ENCODE measurements at regions not wholly inside any gene's neighbourhood (a gene's known extent, or its start where the extent isn't known, plus 50 kb on each side); places are given as distances from the start of the nearest gene placed in this dataset.

DNA sequence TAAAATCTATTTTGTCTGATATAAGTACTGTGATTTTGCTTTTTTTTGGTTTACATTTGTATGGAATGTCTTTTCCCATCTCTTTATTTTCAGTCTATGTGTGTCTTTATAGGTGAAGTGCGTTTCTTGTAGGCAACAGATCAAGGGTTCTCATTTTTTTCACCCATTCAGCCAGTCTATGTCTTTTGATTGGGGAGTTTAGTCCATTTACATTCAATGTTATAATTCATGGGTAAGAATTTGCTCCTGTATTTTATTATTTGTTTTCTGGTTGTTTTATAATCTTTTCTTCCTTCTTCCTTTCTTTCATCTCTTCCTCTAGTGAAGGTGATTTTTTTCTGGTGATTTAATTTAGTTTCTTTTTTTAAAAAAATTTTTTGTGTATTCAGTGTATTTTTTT lies 104.8 kb upstream of the TMEM229A start:
- peaks cover 4% of the 10 kb centered on the region; the same call in 2 of the 3 replicates for H3K36me3 Mint-ChIP-seq (ENCODE audit: low read depth)
- no peak overlapping the region for H3K4me3 Mint-ChIP-seq
- no peak for TF ChIP-seq NANOG (IDR thresholded peaks at IDR 0.05; ENCODE audit: borderline replicate concordance)
- TF ChIP-seq JUNB (IDR thresholded peaks at IDR 0.05; ENCODE audit: unreplicated experiment) = no peak
- no peak for TF ChIP-seq ZNF114 (CRISPR knock-in tag; IDR thresholded peaks at IDR 0.05)
- TF ChIP-seq, protein P1, sequence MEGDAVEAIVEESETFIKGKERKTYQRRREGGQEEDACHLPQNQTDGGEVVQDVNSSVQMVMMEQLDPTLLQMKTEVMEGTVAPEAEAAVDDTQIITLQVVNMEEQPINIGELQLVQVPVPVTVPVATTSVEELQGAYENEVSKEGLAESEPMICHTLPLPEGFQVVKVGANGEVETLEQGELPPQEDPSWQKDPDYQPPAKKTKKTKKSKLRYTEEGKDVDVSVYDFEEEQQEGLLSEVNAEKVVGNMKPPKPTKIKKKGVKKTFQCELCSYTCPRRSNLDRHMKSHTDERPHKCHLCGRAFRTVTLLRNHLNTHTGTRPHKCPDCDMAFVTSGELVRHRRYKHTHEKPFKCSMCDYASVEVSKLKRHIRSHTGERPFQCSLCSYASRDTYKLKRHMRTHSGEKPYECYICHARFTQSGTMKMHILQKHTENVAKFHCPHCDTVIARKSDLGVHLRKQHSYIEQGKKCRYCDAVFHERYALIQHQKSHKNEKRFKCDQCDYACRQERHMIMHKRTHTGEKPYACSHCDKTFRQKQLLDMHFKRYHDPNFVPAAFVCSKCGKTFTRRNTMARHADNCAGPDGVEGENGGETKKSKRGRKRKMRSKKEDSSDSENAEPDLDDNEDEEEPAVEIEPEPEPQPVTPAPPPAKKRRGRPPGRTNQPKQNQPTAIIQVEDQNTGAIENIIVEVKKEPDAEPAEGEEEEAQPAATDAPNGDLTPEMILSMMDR (conservative IDR thresholded peaks at IDR 0.05; ENCODE audit: low read depth in 2 of 2) = no peak
- TF ChIP-seq POLR2AphosphoS5 (IDR thresholded peaks at IDR 0.05; ENCODE audit: low read depth) = no peak
- TF ChIP-seq, protein P2, sequence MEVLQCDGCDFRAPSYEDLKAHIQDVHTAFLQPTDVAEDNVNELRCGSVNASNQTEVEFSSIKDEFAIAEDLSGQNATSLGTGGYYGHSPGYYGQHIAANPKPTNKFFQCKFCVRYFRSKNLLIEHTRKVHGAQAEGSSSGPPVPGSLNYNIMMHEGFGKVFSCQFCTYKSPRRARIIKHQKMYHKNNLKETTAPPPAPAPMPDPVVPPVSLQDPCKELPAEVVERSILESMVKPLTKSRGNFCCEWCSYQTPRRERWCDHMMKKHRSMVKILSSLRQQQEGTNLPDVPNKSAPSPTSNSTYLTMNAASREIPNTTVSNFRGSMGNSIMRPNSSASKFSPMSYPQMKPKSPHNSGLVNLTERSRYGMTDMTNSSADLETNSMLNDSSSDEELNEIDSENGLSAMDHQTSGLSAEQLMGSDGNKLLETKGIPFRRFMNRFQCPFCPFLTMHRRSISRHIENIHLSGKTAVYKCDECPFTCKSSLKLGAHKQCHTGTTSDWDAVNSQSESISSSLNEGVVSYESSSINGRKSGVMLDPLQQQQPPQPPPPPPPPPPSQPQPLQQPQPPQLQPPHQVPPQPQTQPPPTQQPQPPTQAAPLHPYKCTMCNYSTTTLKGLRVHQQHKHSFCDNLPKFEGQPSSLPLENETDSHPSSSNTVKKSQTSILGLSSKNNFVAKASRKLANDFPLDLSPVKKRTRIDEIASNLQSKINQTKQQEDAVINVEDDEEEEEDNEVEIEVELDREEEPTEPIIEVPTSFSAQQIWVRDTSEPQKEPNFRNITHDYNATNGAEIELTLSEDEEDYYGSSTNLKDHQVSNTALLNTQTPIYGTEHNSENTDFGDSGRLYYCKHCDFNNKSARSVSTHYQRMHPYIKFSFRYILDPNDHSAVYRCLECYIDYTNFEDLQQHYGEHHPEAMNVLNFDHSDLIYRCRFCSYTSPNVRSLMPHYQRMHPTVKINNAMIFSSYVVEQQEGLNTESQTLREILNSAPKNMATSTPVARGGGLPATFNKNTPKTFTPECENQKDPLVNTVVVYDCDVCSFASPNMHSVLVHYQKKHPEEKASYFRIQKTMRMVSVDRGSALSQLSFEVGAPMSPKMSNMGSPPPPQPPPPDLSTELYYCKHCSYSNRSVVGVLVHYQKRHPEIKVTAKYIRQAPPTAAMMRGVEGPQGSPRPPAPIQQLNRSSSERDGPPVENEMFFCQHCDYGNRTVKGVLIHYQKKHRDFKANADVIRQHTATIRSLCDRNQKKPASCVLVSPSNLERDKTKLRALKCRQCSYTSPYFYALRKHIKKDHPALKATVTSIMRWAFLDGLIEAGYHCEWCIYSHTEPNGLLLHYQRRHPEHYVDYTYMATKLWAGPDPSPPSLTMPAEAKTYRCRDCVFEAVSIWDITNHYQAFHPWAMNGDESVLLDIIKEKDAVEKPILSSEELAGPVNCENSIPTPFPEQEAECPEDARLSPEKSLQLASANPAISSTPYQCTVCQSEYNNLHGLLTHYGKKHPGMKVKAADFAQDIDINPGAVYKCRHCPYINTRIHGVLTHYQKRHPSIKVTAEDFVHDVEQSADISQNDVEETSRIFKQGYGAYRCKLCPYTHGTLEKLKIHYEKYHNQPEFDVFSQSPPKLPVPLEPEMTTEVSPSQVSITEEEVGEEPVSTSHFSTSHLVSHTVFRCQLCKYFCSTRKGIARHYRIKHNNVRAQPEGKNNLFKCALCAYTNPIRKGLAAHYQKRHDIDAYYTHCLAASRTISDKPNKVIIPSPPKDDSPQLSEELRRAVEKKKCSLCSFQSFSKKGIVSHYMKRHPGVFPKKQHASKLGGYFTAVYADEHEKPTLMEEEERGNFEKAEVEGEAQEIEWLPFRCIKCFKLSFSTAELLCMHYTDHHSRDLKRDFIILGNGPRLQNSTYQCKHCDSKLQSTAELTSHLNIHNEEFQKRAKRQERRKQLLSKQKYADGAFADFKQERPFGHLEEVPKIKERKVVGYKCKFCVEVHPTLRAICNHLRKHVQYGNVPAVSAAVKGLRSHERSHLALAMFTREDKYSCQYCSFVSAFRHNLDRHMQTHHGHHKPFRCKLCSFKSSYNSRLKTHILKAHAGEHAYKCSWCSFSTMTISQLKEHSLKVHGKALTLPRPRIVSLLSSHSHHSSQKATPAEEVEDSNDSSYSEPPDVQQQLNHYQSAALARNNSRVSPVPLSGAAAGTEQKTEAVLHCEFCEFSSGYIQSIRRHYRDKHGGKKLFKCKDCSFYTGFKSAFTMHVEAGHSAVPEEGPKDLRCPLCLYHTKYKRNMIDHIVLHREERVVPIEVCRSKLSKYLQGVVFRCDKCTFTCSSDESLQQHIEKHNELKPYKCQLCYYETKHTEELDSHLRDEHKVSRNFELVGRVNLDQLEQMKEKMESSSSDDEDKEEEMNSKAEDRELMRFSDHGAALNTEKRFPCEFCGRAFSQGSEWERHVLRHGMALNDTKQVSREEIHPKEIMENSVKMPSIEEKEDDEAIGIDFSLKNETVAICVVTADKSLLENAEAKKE (CRISPR knock-in tag; IDR thresholded peaks at IDR 0.05) = no peak
- TF ChIP-seq ZNF331 (CRISPR knock-in tag; IDR thresholded peaks at IDR 0.05; ENCODE audit: low read depth) = no peak
- TF ChIP-seq, protein P3, sequence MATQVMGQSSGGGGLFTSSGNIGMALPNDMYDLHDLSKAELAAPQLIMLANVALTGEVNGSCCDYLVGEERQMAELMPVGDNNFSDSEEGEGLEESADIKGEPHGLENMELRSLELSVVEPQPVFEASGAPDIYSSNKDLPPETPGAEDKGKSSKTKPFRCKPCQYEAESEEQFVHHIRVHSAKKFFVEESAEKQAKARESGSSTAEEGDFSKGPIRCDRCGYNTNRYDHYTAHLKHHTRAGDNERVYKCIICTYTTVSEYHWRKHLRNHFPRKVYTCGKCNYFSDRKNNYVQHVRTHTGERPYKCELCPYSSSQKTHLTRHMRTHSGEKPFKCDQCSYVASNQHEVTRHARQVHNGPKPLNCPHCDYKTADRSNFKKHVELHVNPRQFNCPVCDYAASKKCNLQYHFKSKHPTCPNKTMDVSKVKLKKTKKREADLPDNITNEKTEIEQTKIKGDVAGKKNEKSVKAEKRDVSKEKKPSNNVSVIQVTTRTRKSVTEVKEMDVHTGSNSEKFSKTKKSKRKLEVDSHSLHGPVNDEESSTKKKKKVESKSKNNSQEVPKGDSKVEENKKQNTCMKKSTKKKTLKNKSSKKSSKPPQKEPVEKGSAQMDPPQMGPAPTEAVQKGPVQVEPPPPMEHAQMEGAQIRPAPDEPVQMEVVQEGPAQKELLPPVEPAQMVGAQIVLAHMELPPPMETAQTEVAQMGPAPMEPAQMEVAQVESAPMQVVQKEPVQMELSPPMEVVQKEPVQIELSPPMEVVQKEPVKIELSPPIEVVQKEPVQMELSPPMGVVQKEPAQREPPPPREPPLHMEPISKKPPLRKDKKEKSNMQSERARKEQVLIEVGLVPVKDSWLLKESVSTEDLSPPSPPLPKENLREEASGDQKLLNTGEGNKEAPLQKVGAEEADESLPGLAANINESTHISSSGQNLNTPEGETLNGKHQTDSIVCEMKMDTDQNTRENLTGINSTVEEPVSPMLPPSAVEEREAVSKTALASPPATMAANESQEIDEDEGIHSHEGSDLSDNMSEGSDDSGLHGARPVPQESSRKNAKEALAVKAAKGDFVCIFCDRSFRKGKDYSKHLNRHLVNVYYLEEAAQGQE (IDR thresholded peaks at IDR 0.05; ENCODE audit: unreplicated experiment) = no peak
- H3K27me3 ChIP-seq (ENCODE audit: insufficient read depth) = no peaks in the 10 kb centered on the region
- no peak overlapping the region for H3K4me2 ChIP-seq
- H3K27ac ChIP-seq (ENCODE audit: low read depth) = no peak overlapping the region
- H3K27me3 Mint-ChIP-seq (ENCODE audit: insufficient read depth, low read depth, poor library complexity) = peaks cover 2% of the 10 kb centered on the region
- no peak overlapping the region for H3K27ac Mint-ChIP-seq
- H3F3A ChIP-seq (replicated peaks; ENCODE audit: low read depth) = no peaks in the 10 kb centered on the region
- no peak overlapping the region for H2AFZ ChIP-seq
- no peak for DNase-seq (ENCODE audit: low spot score)
- H4K20me1 ChIP-seq (replicated peaks; ENCODE audit: insufficient read depth) = no peaks in the 10 kb centered on the region
- H3K79me2 ChIP-seq (replicated peaks; ENCODE audit: insufficient read depth) = no peaks in the 10 kb centered on the region
- H3K36me3 ChIP-seq (ENCODE audit: insufficient read depth) = no peaks in the 10 kb centered on the region
- peaks cover 7% of the 10 kb centered on the region; the same call in 1 of the 3 replicates for H3K9me3 Mint-ChIP-seq
- H3K4me1 ChIP-seq (ENCODE audit: insufficient read depth) = no peaks in the 10 kb centered on the region
- no peak overlapping the region for H3K4me3 ChIP-seq
- no peaks in the 10 kb centered on the region for H3K4me1 Mint-ChIP-seq
- ATAC-seq = no peak
- H3K9me2 ChIP-seq (ENCODE audit: insufficient read depth) = no peaks in the 10 kb centered on the region

All from GM23338 (cell line).